ENCODE measurements at regions not wholly inside any gene's neighbourhood (a gene's known extent, or its start where the extent isn't known, plus 50 kb on each side); places are given as distances from the start of the nearest gene placed in this dataset.

DNA sequence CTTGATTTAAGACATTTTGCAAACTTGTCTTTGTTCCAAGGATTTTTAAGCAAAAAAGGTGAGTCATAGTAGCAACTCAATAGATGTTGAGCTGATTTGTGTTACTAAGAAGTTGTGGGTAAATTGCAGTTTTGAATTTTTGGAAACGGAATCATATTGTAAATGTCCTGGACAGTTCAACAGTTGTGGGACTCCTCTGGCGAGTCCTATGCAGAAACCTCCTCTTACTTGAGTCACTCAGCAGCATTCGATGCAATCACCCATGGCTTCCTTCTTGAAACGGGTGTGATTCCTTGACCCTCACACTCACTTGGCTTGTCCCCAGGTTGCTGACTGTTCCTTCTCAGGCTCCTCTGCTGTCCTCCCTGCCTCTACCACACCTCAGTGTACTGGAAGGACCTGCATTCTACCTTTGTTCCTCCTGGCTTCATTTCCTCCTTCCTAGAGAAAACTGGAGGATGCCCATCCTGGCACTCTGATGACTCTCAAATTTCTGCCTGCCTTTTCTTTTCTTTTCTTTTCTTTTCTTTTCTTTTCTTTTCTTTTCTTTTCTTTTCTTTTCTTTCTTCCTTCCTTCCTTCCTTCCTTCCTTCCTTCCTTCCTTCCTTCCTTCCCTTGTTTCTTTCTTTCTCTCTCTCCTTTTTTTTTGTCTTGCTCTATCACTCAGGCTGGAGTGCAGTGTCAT lies 52.8 kb upstream of the DGKG start:
- no peak for DNase-seq (ENCODE audit: low spot score)
- Histone ChIP-seq H3K4me3 (no peak overlapping the region), H3K36me3 (no peaks in the 10 kb centered on the region), H3K4me1 (replicated peaks) (no peaks in the 10 kb centered on the region), H3K27me3 (replicated peaks; ENCODE audit: insufficient read depth) (no peaks in the 10 kb centered on the region), H3K27ac (no peak overlapping the region), H3K9me3 (no peaks in the 10 kb centered on the region)
- WGBS = 38% methylated on average over 4 of the region's 4 CpGs
- no peak for TF ChIP-seq POLR2A (IDR thresholded peaks at IDR 0.05)
- TF ChIP-seq, protein P1, sequence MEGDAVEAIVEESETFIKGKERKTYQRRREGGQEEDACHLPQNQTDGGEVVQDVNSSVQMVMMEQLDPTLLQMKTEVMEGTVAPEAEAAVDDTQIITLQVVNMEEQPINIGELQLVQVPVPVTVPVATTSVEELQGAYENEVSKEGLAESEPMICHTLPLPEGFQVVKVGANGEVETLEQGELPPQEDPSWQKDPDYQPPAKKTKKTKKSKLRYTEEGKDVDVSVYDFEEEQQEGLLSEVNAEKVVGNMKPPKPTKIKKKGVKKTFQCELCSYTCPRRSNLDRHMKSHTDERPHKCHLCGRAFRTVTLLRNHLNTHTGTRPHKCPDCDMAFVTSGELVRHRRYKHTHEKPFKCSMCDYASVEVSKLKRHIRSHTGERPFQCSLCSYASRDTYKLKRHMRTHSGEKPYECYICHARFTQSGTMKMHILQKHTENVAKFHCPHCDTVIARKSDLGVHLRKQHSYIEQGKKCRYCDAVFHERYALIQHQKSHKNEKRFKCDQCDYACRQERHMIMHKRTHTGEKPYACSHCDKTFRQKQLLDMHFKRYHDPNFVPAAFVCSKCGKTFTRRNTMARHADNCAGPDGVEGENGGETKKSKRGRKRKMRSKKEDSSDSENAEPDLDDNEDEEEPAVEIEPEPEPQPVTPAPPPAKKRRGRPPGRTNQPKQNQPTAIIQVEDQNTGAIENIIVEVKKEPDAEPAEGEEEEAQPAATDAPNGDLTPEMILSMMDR (IDR thresholded peaks at IDR 0.05) = no peak
- no peak for TF ChIP-seq POLR2AphosphoS5 (IDR thresholded peaks at IDR 0.05)
- intact Hi-C loops (cut with DNase I) = loop anchor here (5.0 kb wide), 1 partner anchor 53 kb away; the partner anchor contains the start of gene DGKG

DNA sequence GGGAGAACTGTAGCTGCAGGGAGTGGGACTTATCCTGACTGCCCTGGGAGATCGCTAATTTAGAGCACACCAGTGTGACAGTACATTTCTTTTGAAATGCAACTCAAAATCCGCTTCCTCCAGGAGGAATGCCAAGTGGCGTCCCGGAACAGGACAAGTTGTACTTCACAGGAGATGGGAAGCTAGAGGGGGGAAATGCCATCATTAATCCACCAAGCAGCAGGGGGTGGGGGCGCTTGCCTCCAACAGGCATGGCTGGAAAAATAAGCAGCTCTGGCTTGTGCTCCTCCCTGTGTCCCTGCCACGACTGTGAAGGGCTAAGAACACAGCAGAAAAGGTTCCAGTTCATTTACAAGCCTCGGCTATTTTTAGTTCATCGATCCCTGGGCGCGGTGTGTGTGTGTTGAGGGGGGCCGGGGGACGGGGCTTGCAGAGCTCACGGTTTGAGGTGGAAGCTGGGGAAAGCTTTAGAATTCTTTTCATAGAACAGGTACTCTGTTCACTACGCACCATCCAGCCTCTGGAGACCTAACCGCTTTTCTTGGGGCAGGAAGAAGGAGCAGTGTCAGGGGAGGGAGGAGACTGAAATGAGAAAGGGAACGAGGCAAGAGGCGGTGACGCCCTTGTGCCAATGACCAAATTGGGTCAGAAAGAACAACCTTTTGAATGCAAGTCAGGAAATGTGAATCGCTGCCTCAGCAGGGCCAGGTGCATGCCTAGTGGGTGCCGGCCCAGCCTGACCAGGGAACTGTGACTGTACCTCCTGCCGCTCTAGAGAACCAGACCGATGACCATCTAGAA lies 51.8 kb upstream of the DGKG start:
- intact Hi-C loops (cut with DNase I) = loop anchor here (5.0 kb wide), 1 partner anchor 52 kb away; the partner anchor contains the start of gene DGKG
- peak overlapping the region; percentile 22 to 25 for H3K4me3 ChIP-seq
- peak; percentile 23 for DNase-seq (ENCODE audit: low spot score)
- H3K4me1 ChIP-seq (replicated peaks) = no peaks in the 10 kb centered on the region
- H3K27me3 ChIP-seq (replicated peaks; ENCODE audit: insufficient read depth) = no peaks in the 10 kb centered on the region
- WGBS = 4% methylated on average over 22 of the region's 22 CpGs
- no peaks in the 10 kb centered on the region for H3K36me3 ChIP-seq
- H3K27ac ChIP-seq = peak overlapping the region; percentile 56 to 65
- TF ChIP-seq, protein P1 (IDR thresholded peaks at IDR 0.05) = no peak
- peak; percentile 14 for TF ChIP-seq POLR2AphosphoS5 (IDR thresholded peaks at IDR 0.05)
- H3K9me3 ChIP-seq = no peaks in the 10 kb centered on the region

DNA sequence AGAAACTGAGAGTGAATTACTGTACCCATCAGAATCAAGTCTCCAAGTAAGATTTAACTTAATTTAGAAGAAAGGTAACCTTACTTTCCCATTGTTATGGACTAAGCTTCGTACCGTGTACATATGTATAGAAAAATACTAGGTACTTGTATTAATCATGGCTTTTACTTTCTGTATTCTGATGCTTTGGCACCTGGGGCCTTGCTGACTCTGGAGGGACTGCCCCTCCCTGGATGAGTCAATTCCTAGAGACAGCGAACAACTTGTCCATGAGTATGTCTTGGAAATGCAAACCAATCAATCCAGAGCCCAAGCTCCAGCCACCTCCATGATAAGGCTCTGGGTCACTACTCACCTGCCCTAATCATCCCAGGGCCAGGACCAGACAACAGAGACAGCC lies 50.0 kb upstream of the DGKG start:
- Histone ChIP-seq H3K9me3 (no peaks in the 10 kb centered on the region), H3K27ac (no peak overlapping the region), H3K36me3 (no peaks in the 10 kb centered on the region), H3K4me1 (replicated peaks) (no peaks in the 10 kb centered on the region), H3K4me3 (no peak overlapping the region), H3K27me3 (replicated peaks; ENCODE audit: insufficient read depth) (no peaks in the 10 kb centered on the region)
- no peak for DNase-seq (ENCODE audit: low spot score)
- intact Hi-C loops (cut with DNase I) = loop anchor here (5.0 kb wide), 1 partner anchor 50 kb away; the partner anchor contains the start of gene DGKG
- no peak for TF ChIP-seq POLR2A (IDR thresholded peaks at IDR 0.05)
- TF ChIP-seq POLR2AphosphoS5 (IDR thresholded peaks at IDR 0.05) = no peak
- TF ChIP-seq, protein P1 (IDR thresholded peaks at IDR 0.05) = no peak
- 88% methylated on average over 3 of the region's 3 CpGs for WGBS
